ENCODE measurements at regions not wholly inside any gene's neighbourhood (a gene's known extent, or its start where the extent isn't known, plus 50 kb on each side); places are given as distances from the start of the nearest gene placed in this dataset.
"Not testable (repeated sequence)": the region's sequence is repeated elsewhere in the genome, so short reads cannot be mapped to it uniquely, and the experiment has no call there.

DNA sequence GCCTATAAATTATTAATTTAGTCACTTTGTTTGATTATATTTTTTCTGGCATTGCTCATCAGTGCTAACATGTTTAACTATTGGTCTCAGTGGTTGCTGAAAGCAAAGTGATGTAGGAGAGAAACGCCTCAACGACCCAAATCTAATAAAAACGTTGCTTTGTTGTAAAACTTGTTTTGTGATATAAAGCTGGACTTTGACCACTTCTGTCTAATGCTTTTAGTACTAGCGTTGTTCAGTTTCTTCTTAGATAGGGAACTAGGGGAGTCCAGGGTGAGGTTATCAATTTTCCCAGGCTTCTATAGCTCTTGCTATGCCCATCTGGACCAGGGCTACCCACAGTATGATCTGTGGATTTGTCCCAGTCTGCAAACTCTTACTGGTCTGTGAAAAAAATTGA, 80.6 kb upstream of the TBC1D5 start:
- no peak for DNase-seq (ENCODE audit: low read depth, low spot score)
- H3K27ac ChIP-seq, result no peak overlapping the region

DNA sequence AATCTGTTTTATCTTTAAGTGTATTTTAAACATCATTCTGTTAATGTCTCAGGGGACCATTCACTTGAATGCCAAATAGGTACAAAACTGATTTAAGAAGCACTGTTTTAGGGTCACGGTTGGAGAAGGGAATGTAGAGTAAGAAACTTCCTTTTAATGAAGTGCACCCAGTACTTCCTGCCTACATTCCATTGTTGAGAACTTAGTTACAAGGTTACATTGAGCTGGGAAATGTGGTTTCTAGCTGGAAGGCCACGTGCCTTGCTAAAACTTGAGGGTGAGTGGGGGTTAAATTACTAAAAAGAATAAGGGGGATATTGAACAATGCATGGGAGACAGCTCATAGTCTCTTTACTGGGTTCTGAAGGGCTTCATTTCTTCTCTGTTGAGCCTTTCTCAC, 78.3 kb upstream of the TBC1D5 start:
- no peak overlapping the region for H3K27ac ChIP-seq
- DNase-seq (ENCODE audit: low read depth, low spot score), result no peak

DNA sequence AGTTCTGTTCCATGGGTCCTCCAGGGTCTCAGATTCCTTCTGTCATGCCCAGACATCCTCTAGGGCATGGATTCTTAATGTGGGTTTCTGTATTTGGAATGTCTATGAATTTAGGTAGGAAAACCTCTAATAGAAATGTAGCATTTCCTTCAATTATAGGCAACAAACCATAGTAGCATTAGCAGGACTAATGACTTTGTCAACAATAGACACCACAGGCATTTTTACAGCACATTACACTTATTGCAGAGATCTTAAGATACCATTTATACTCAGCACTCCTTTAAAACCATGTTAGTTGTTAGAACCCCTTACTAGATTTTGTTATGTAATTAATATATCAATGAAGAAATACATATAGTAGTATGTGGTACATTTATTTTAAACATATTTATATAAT, 77.8 kb upstream of the TBC1D5 start:
- no peak for DNase-seq (ENCODE audit: low read depth, low spot score)
- no peak overlapping the region for H3K27ac ChIP-seq

DNA sequence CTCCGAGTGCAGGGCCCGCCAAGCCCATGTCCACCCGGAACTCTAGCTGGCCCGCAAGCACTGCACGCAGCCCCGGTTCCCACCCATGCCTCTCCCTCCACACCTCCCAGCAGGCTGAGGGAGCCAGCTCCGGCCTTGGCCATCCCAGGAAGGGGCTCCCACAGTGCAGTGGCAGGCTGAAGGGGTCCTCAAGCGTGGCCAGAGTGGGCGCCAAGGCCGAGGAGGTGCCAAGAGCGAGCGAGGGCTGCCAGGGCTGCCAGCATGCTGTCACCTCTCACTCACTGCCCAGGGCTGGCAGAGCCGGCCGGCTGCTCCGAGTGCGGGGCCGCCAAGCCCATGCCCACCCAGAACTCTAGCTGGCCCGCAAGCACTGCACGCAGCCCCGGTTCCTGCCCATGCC, 75.5 kb upstream of the TBC1D5 start:
- H3K27ac ChIP-seq; DNase-seq (ENCODE audit: low read depth, low spot score): not testable (repeated sequence)

DNA sequence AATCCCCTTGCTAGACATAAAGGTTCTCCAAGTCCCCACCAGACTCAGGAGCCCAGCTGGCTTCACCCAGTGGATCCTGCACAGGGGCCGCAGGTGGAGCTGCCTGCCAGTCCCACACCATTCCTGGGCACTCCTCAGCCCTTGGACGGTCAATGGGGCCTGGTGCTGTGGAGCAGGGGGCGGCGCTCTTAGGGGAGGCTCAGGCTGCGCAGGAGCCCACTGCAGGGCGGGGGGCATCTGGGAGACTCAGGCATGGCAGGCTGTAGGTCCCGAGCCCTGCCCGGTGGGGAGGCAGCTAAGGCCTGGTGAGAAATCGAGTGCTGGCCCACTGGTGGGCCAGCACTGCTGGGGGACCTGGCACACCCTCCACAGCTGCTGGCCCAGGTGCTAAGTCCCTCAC, 75.1 kb upstream of the TBC1D5 start:
- no peak for DNase-seq (ENCODE audit: low read depth, low spot score)
- no peak overlapping the region for H3K27ac ChIP-seq

DNA sequence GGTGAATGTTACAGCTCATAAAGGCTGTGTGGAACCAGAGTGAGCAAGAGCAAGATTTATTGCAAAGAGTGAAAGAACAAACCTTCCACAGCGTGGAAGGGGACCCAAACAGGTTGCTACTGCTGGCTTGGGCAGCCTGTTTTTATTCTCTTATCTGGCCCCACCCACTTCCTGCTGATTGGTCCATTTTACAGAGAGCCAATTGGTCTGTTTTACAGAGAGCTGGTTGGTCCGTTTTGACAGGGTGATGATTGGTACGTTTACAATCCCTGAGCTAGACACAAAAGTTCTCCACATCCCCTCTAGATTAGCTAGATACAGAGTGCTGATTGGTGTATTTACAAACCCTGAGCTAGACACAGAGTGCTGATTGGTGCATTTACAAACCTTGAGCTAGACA, 74.4 kb upstream of the TBC1D5 start:
- not testable (repeated sequence) for H3K27ac ChIP-seq; DNase-seq (ENCODE audit: low read depth, low spot score)

DNA sequence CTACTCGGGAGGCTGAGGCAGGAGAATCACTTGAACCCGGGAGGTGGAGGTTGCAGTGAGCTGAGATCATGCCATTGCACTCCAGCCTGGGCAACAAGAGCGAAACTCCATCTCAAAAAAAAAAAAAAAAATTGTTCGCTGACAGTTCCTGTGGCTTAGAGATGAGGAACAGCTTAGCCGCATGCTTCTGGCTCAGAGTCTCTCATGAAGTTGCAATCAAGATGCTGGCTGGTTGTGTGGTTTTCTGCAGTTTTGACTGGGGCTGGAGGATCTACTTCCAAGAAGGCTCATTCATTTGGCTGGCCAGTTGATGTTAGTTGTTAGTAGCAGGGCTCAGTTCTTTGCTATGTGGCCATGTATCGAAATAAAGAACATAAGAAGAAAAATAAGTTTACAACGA, 69.9 kb upstream of the TBC1D5 start:
- not testable (repeated sequence) for DNase-seq (ENCODE audit: low read depth, low spot score)

DNA sequence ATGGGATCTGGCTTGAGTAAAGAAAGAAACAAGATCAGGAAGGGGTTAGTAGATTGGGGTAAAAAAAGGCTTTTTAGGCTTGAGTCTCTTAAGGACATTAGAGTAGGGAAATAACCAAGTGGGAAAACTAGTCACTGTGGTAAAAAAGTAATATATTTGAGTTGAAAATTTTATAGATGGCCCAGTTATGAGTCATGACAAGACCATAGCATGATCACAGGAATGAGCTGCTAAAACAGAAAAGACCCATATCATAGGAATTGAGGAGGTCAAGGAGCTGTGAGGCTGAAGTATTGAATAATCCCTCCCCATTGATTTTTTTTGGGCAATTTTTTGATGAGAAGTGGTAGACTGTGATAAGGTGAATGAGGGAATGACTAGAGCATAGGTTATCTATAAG, 69.2 kb upstream of the TBC1D5 start:
- H3K27ac ChIP-seq, result no peak overlapping the region
- no peak for DNase-seq (ENCODE audit: low read depth, low spot score)

More for the DNA sequence above, 69.9 kb upstream of the TBC1D5 start:
- not testable (repeated sequence) for H3K27ac ChIP-seq

DNA sequence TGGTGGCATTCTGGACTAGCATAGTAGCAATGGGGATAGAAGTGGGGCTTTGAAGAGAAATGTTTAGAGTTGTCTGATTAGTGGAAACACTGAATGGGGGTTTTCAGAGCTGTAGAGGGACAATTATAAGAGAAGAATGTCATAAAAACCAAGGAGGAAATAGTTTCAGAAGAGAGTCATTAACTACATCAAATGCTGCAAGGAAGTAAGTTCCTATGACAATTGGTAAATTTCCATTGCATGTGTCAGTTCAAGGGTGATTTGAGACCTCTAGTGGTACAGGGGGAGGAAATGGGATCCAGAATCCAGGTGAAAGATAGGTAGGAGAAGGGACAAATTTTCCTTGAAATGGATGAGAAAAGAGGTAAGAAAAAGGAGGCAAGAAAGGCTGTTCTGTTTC, 68.3 kb upstream of the TBC1D5 start:
- no peak for DNase-seq (ENCODE audit: low read depth, low spot score)
- H3K27ac ChIP-seq, result no peak overlapping the region

DNA sequence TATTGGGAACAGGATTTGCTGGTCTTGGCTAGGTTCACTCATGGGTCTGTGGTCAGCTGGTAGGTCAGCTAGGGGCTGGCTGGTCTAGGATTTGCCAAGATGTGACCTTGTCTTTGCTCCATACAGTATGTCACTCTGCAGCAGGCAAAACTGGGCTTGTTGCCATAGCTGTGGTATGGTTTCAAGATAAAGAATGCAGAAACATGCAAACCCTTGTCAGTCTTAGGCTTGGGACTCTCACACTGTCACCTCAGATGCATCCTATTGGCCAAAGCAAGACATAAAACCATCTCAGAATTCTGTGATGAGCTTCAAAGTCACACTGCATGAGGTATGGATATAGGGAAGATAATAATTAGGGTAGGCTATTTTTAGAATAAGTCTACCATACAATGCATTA, 66.6 kb upstream of the TBC1D5 start:
- no peak for DNase-seq (ENCODE audit: low read depth, low spot score)
- no peak overlapping the region for H3K27ac ChIP-seq

DNA sequence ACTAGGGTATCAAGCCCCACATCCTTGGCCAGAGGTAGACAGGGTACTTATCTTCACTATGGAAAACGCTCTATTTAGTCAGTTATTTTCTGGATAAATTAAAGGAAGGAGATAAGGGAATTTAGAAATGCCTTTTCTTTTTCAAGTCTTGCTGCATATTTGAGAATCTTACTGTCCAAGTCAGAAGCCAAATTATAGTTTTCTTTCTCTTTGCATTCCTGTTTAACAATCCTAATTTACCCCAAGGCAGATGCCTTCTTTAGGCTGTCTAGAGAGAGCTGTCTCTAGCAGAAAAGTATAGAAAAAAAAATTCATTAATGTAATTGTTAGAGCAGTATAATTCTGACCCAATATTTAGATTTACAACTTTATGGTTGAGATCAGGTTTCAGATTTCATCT, 64.4 kb upstream of the TBC1D5 start:
- DNase-seq (ENCODE audit: low read depth, low spot score), result no peak
- no peak overlapping the region for H3K27ac ChIP-seq

DNA sequence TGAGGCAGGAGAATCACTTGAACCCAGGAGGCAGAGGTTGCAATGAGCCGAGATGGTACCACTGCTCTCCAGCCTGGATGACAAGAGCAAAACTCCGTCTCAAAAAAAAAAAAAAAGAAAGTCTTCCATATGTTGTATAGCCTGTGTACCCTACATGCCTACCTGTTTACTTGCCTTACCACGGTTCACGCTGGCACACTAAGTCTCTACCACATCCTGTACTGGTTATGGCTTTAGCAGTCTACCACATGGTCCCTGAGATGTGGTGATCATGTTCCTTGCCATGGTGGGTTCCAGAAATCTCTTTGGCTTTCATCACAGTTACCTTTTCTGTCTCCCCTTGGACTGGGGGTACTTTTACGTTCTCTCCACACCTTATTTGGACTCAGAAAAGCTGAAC, 63.8 kb upstream of the TBC1D5 start:
- no peak for DNase-seq (ENCODE audit: low read depth, low spot score)
- no peak overlapping the region for H3K27ac ChIP-seq

DNA sequence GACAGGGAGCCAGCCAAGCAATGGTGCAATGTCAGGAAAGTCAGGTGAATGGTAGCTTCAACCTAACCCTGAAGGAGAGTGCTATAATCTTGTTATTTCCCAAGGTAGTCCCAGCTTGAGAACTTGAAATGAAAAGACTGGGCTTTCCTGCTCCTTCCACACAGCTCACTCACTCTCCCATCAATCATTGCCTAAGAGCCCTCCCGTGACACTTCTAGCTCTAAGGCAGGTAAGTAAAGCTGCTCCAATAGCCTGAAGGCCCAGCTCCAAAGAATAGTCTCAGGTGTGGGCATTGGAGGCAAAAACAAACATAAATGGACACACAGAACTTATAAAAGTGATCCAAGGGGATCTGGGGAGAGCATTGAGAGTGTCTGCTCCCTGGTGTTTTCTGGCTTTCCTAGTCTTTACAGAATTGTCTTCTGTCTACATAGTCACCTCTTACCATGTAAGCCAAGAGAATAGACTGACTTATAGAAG, 63.1 kb upstream of the TBC1D5 start:
- DNase-seq (ENCODE audit: low read depth, low spot score), result no peak
- H3K27ac ChIP-seq, result no peak overlapping the region

DNA sequence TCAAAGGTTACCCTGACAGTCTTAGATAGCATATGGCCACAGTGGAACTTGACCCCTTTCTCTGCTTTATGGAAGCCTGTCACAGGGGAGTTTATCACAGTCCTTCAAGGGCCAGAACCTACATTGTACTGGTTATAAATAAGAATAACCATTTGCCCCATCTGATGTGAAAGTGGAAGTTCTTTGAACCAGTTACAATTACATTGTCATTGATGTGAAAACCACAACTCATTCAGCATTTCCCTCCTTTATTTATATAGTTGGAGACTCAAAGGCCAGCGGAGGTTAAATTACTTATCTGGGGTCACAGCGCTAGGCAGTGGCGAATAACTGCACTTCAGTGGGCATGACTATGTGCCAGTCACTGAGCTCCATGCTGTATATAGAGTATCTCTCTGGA, 60.5 kb upstream of the TBC1D5 start:
- H3K27ac ChIP-seq, result no peak overlapping the region
- DNase-seq (ENCODE audit: low read depth, low spot score), result no peak

DNA sequence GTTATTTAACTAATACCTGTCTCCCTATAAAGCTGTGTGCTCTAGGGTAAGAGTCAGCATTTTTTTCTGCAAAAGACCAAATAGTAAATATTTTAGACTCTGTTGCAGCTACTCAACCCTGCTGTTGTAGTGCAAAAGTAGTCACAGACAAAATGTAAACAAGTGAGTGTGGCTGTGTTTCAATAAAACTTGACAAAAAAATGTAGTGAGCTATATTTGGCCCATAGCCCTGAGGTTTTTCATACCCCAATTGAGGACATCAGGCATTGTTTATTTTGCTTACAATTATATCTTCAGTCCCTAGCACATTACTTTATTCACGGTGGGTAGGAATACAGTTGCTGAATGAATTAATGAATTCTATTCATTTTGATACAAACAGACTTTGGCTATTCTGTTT, 58.7 kb upstream of the TBC1D5 start:
- no peak for DNase-seq (ENCODE audit: low read depth, low spot score)
- H3K27ac ChIP-seq, result no peak overlapping the region

DNA sequence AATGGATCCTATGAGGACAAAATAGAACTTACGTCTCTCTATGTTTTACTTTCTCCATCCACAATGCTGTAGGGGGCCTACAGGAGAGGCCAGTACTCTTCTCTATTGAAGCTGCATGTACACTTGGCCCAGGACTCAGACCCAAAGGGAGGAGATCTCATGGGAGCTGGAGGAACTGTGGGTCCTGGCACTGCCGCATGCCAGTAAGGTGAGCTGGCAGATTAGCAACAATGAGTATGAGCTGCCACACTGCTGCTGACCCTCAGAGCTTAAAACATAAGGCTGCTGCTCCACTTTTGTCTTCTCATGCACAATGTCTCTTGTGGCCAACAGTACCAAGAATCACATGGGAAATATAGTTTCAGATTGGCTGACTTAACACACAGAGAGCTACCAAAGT, 57.8 kb upstream of the TBC1D5 start:
- no peak overlapping the region for H3K27ac ChIP-seq
- DNase-seq (ENCODE audit: low read depth, low spot score), result no peak

DNA sequence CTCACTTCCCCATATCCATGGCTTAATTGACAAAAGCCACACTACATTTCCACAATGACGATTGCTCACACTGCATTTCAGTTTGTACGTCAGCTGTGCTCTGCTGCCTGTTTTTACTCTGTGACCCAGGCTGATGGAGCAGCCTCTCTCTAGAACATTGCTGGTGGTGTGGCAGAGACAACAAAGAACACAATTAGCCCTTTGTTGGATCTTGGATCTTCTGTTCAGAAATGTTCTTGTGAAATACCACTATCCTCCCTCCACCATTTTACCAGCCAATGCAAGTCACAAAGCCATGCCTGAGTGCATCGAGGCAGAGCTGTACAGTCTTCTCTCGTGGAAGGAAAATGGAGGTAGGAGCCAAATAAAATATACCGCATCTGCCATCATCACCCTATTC, 56.9 kb upstream of the TBC1D5 start:
- no peak for DNase-seq (ENCODE audit: low read depth, low spot score)
- no peak overlapping the region for H3K27ac ChIP-seq

DNA sequence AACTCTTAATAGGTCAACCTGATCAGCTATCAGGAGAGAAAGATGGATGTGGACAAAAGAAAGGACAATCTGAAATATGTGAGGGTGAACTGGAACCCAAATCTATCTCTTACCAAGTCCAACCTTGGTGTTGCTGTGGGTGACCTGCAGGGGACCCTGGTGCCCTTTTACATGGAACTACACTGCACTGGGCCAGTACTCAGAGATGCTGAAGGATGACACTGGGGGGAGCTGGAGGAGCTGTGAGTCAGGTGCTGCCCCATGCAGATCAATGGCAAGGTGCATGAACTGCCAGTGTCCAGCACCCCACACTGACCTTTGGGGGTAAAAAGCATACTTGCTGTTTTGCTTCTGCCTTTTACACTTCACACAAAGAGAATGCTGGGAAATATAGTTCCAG, 55.6 kb upstream of the TBC1D5 start:
- DNase-seq (ENCODE audit: low read depth, low spot score), result no peak
- no peak overlapping the region for H3K27ac ChIP-seq

DNA sequence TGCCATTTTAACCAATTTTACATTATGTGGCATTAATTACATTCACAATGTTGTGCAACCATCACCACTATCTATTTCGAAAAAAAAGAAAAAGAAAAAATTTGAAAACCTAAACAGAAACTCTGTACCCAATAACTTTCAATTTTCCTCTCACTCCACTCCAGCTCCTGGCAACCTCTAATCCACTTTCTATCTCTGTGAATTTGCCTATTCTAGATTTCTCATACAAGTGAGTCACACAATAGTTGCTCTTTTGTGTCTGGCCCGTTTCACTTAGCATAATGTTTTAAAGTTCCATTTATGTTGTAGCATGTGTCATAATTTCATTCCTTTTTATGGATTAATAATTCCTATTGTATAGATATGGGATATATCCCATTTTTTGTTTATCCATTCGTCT, 53.3 kb upstream of the TBC1D5 start:
- no peak for DNase-seq (ENCODE audit: low read depth, low spot score)
- H3K27ac ChIP-seq, result no peak overlapping the region

DNA sequence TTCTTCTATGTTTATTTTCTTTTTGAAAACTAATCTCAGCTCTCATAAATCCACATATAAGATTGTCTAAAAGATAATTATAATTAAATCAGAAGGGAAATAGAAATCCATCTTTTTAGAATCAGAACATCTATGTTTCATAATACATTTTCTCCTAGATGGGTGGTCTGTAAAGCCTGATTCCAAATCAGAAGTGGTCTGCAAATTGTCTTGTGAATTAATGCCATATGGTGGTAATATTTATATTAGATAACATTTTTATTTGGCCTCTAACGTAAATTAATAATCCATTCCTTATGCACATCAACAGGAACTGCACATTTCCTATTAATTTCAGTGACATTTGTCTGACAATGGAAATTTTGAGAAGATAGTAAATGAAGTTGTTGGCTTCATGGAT, 52.8 kb upstream of the TBC1D5 start:
- no peak overlapping the region for H3K27ac ChIP-seq
- no peak for DNase-seq (ENCODE audit: low read depth, low spot score)

DNA sequence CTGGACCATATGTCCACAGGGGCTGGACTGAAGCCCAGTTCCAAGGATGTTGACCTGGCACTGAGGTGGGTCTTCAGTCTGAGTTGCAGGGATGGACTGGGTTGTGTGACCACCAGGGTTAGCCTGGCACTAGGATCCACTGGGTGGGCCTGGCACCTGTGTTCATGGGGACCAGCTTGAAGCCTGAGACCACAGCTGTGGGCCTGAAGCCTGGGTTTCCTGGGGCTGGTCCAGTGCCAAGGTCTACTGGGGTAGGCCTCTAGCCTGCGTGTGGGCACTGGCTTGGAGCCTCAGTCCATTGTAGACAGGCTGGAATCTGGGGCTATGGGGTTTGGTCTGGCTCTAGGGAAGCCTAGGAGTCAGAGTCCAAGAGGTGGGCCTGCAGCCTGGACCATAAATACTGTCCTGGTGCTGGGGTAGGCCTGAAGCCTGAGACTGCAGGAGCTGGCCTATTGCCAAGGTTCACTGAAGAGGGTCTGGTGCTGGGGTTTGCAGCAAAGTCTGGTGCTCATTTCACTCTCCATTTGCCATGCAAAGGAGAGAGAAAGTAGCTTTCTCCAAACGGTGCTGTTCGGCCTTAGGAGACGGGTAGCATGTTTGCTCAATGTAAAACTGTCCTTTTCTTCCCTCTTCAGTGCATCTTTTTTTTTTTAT, 51.2 kb upstream of the TBC1D5 start:
- H3K27ac ChIP-seq, result no peak overlapping the region
- no peak for DNase-seq (ENCODE audit: low read depth, low spot score)
